ENCODE measurements at regions not wholly inside any gene's neighbourhood (a gene's known extent, or its start where the extent isn't known, plus 50 kb on each side); places are given as distances from the start of the nearest gene placed in this dataset.
A peak's percentile ranks its signal among the peaks of the same experiment; 100 is the strongest.

- FAIRE-seq (no peak), DNase-seq (ENCODE audit: low spot score) (no peak)
These were observed 198.0 kb downstream of the SKIDA1 start for GRCh38 chr10:21327289-21327993.

GRCh38 chr10:21326594-21327288 is 198.7 kb downstream of the SKIDA1 start:
- FAIRE-seq (no peak), DNase-seq (ENCODE audit: low spot score) (no peak)

- DNase-seq (ENCODE audit: low spot score) (peak; percentile 24), FAIRE-seq (no peak)
These were observed 206.8 kb downstream of the SKIDA1 start for GRCh38 chr10:21318540-21319167.

- peak; percentile 64 for FAIRE-seq
These were observed 207.6 kb downstream of the SKIDA1 start for GRCh38 chr10:21317902-21318301.

GRCh38 chr10:21315645-21316220 is 209.7 kb downstream of the SKIDA1 start:
- FAIRE-seq (peak; percentile 98), DNase-seq (ENCODE audit: low spot score) (peak; percentile 96)

More at GRCh38 chr10:21317902-21318301, 207.6 kb downstream of the SKIDA1 start:
- peak; percentile 57 for DNase-seq (ENCODE audit: low spot score)

- DNase-seq (ENCODE audit: low spot score) (peak; percentile 79), FAIRE-seq (peak; percentile 71)
These were observed 210.4 kb downstream of the SKIDA1 start for GRCh38 chr10:21314906-21315644.

GRCh38 chr10:21314111-21314626 is 211.3 kb downstream of the SKIDA1 start:
- FAIRE-seq = no peak
- DNase-seq (ENCODE audit: low spot score) = no peak

GRCh38 chr10:21313691-21314090 is 211.8 kb downstream of the SKIDA1 start:
- no peak for DNase-seq (ENCODE audit: low spot score)
- FAIRE-seq = no peak

- no peak for FAIRE-seq
- no peak for DNase-seq (ENCODE audit: low spot score)
These were observed 214.1 kb downstream of the SKIDA1 start for GRCh38 chr10:21311426-21311825.

- DNase-seq (ENCODE audit: low spot score) (no peak), FAIRE-seq (no peak)
These were observed 216.1 kb downstream of the SKIDA1 start for GRCh38 chr10:21309427-21309826.

- DNase-seq (ENCODE audit: low spot score) (no peak), FAIRE-seq (no peak)
These were observed 216.5 kb downstream of the SKIDA1 start for GRCh38 chr10:21308946-21309345.

- FAIRE-seq (no peak), DNase-seq (ENCODE audit: low spot score) (no peak)
These were observed 217.5 kb downstream of the SKIDA1 start for GRCh38 chr10:21308018-21308417.

- FAIRE-seq (no peak), DNase-seq (ENCODE audit: low spot score) (no peak)
These were observed 220.9 kb downstream of the SKIDA1 start for GRCh38 chr10:21304608-21305007.

GRCh38 chr10:21304198-21304597 is 221.3 kb downstream of the SKIDA1 start:
- FAIRE-seq (no peak), DNase-seq (ENCODE audit: low spot score) (peak; percentile 45)

GRCh38 chr10:21300551-21300950 is 224.9 kb downstream of the SKIDA1 start:
- DNase-seq (ENCODE audit: low spot score) (no peak), FAIRE-seq (no peak)

GRCh38 chr10:21299330-21299729 is 226.2 kb downstream of the SKIDA1 start:
- FAIRE-seq (no peak), DNase-seq (ENCODE audit: low spot score) (no peak)

GRCh38 chr10:21298701-21299100 is 226.8 kb downstream of the SKIDA1 start:
- DNase-seq (ENCODE audit: low spot score) = no peak
- FAIRE-seq = no peak

- FAIRE-seq (no peak), DNase-seq (ENCODE audit: low spot score) (no peak)
These were observed 227.7 kb downstream of the SKIDA1 start for GRCh38 chr10:21297603-21298383.

- DNase-seq (ENCODE audit: low spot score) (no peak), FAIRE-seq (no peak)
These were observed 228.7 kb downstream of the SKIDA1 start for GRCh38 chr10:21296575-21297355.
